GM23338 (cell line): ENCODE measurements at regions not wholly inside any gene's neighbourhood (a gene's known extent, or its start where the extent isn't known, plus 50 kb on each side); places are given as distances from the start of the nearest gene placed in this dataset.

ENCODE experiments used
- CREB1 ChIP-seq: fragments of 250-450 bp; sonication (Bioruptor Pico); IDR thresholded peaks from 2 replicates; pipeline ENCODE4 v1.5.0; 2020; ENCODE audit warnings: low read depth, mild to moderate bottlenecking, moderate library complexity
- CTCF ChIP-seq, 2 experiments: fragments of 200-600 bp in 1 of 2; sonication (generic) in 1 of 2; conservative IDR thresholded peaks; 2 replicates each; pipeline versions ENCODE4 v1.5.1 to v1.6.1; 2016 to 2017; ENCODE audit warnings: antibody characterized with exemption in 2 of 2, low read depth in 2 of 2, mild to moderate bottlenecking in 2 of 2, moderate library complexity in 1 of 2
- EZH2 ChIP-seq: fragments of 200-600 bp; sonication (generic); IDR thresholded peaks from one replicate; pipeline ENCODE4 v1.8.0; 2017; ENCODE audit warnings: antibody characterized with exemption, mild to moderate bottlenecking, low read depth; ENCODE audit not compliant: unreplicated experiment
- EZH2phosphoT487 ChIP-seq: fragments of 200-600 bp; sonication (generic); IDR thresholded peaks from one replicate; pipeline ENCODE4 v1.8.1; 2018; ENCODE audit warnings: antibody characterized with exemption; ENCODE audit not compliant: unreplicated experiment
- POLR2AphosphoS5 ChIP-seq: IDR thresholded peaks from 2 replicates; pipeline ENCODE4 v1.6.1; 2016; ENCODE audit warnings: antibody characterized with exemption, low read depth
- REST ChIP-seq: IDR thresholded peaks from one replicate; pipeline ENCODE4 v1.6.1; 2018; ENCODE audit warnings: antibody characterized with exemption; ENCODE audit not compliant: unreplicated experiment
- ZNF331 ChIP-seq: fragments of 250-450 bp; sonication (Bioruptor Pico); IDR thresholded peaks from 2 replicates; pipeline ENCODE4 v1.5.0; 2020; ENCODE audit warnings: low read depth, mild to moderate bottlenecking, moderate library complexity

- TF ChIP-seq REST: no peak
- no peak for TF ChIP-seq CTCF (conservative IDR thresholded peaks at IDR 0.05; ENCODE audit: low read depth in 2 of 2)
- no peak for TF ChIP-seq POLR2AphosphoS5
- no peak for TF ChIP-seq EZH2phosphoT487
- no peak for TF ChIP-seq EZH2
- no peak for TF ChIP-seq CREB1 (CRISPR knock-in tag)
- TF ChIP-seq ZNF331 (CRISPR knock-in tag): no peak
Measured at GRCh38 chr13:70357031-70357430, 248.8 kb upstream of the KLHL1 start.
